WTC11 (cell line): ENCODE measurements at regions not wholly inside any gene's neighbourhood (a gene's known extent, or its start where the extent isn't known, plus 50 kb on each side); places are given as distances from the start of the nearest gene placed in this dataset.

ENCODE experiments used
- ATF2 ChIP-seq: sonication (generic); formaldehyde crosslinking; IDR thresholded peaks from 2 replicates; pipeline ENCODE4 v1.8.1; 2022; ENCODE audit warnings: low read depth, missing genetic modification reagents, borderline replicate concordance
- NFE2L1 ChIP-seq: sonication (generic); formaldehyde crosslinking; IDR thresholded peaks from 2 replicates; pipeline ENCODE4 v1.8.1; 2023; ENCODE audit warnings: missing genetic modification reagents

DNA sequence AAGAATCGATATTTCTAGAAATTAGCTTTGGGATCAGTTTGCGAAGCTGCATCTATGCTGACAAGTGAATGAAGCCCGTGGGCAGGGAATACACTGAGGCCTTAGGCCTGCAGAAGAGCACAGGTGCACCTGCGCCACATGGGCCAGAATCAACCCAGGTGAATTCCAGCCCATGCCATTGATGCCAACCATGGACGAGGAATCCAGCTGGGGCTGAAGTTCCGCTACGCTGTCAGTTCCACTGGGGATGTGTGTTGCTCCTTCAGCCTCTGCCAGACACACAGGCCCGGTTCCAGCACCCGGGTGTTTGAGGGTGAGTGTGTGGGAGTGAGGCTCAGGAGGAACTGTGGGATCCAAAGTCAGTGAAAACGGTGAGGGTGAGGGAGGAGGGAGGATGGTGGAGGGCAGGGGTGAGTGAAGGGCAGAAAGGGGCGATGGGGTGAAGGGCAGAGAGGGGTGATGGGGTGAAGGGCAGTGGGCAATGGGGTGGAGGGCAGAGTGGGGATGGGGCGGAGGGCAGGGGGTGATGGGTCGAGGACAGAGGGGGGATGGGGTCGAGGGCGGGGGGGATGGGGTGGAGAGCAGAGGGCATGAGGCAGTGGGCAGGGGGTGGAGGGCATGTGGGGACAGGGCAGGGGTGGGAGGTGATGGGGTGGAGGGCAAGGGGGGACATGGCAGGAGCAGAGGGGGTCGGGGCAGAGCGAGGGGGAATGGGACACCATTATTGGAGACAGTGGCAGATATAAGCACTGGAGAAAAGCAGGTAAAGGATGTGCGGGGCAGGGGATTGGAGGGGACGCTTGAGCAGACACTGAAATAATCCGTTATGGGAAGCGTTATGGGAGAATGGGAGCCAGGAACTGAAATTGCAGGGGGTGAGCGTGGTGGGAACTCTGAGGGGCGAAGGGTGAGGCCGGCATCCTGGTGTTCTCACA lies 931.6 kb downstream of the BRD1 start:
- TF ChIP-seq NFE2L1 (CRISPR knock-in tag) = no peak
- TF ChIP-seq ATF2 (CRISPR knock-in tag) = no peak
